Left ventricle myocardium inferior (tissue), 1 donor: ENCODE measurements at regions not wholly inside any gene's neighbourhood (a gene's known extent, or its start where the extent isn't known, plus 50 kb on each side); places are given as distances from the start of the nearest gene placed in this dataset.

Experiments used
- DNase-seq: peaks from one replicate; pipeline ENCODE4 v3.0.0-alpha.2; 2020
- H3K27ac ChIP-seq: fragments of 200-600 bp; replicated peaks from 2 replicates; pipeline ENCODE4 v1.8.0; 2021
- H3K27me3 ChIP-seq: fragments of 200-600 bp; 2 replicates; pipeline ENCODE4 v1.8.0; 2021; ENCODE audit warnings: low read depth
- H3K36me3 ChIP-seq: fragments of 200-600 bp; 2 replicates; pipeline ENCODE4 v1.8.0; 2021
- H3K4me1 ChIP-seq: fragments of 200-600 bp; 2 replicates; pipeline ENCODE4 v1.8.0; 2021
- H3K4me3 ChIP-seq: fragments of 200-600 bp; 2 replicates; pipeline ENCODE4 v1.8.0; 2021; ENCODE audit warnings: mild to moderate bottlenecking, moderate library complexity
- H3K9me3 ChIP-seq: fragments of 200-600 bp; replicated peaks from 2 replicates; pipeline ENCODE4 v1.8.0; 2021
- intact Hi-C: fragments of 100-400 bp; cut with micrococcal nuclease; formaldehyde crosslinking; loops from one replicate; pipeline ENCODE4 v1.11.0; 2022
- TF ChIP-seq, protein P1 (sequence below): fragments of 200-600 bp; IDR thresholded peaks from 2 replicates; pipeline ENCODE4 v1.8.0; 2021; ENCODE audit warnings: antibody characterized with exemption, mild to moderate bottlenecking, borderline replicate concordance
- donor health status: DM: no; HTN: yes; CAD: no; lungs with severe emphysema.

DNA sequence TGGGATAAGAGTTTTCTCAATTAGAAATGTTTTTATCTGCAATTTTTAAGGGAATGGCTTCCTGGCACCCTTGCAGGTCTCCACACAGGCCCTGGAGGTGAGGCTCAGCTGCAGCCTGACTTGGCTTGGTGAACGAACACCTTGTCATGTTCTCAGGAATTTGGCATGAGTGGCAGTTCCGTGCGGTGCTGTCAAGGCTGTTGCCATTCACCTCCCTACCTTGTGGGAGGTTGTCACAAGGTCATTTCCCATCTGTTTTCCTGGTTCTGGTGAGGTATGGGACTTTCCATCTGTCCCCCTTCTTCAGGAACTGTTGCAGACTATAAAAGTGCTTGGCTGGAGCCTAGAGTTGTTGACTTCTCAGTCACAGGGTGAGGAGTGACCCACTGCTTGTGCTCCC lies 82.9 kb downstream of the ELOVL4 start:
- TF ChIP-seq, protein P1, sequence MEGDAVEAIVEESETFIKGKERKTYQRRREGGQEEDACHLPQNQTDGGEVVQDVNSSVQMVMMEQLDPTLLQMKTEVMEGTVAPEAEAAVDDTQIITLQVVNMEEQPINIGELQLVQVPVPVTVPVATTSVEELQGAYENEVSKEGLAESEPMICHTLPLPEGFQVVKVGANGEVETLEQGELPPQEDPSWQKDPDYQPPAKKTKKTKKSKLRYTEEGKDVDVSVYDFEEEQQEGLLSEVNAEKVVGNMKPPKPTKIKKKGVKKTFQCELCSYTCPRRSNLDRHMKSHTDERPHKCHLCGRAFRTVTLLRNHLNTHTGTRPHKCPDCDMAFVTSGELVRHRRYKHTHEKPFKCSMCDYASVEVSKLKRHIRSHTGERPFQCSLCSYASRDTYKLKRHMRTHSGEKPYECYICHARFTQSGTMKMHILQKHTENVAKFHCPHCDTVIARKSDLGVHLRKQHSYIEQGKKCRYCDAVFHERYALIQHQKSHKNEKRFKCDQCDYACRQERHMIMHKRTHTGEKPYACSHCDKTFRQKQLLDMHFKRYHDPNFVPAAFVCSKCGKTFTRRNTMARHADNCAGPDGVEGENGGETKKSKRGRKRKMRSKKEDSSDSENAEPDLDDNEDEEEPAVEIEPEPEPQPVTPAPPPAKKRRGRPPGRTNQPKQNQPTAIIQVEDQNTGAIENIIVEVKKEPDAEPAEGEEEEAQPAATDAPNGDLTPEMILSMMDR: no peak
- DNase-seq: no peak
- Histone ChIP-seq H3K9me3 (no peaks in the 10 kb centered on the region), H3K27ac (no peak overlapping the region), H3K27me3 (peaks cover 6% of the 10 kb centered on the region), H3K4me1 (peaks cover 9% of the 10 kb centered on the region), H3K36me3 (no peaks in the 10 kb centered on the region), H3K4me3 (no peak overlapping the region)
- intact Hi-C loops: no loop called here

DNA sequence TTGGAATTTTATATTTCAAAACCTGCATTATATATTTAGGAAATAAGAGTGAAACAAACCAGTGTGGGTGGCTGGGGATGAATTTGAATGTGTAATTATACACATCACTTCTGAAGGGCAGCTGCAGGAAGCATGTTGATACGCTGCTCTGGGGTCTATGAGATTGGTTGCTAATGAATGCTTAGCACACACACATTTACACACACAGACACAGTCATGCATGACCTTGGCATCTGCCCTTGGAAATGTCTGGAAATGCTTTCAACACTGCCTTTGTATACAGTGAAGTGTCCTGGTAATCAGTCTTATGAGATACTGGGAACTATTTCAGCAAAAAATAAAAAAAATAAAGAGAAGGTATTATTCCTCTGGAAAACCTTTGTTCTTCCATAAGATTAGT lies 83.4 kb downstream of the ELOVL4 start:
- TF ChIP-seq, protein P1: no peak
- peaks cover 6% of the 10 kb centered on the region for H3K27me3 ChIP-seq
- H3K27ac ChIP-seq: no peak overlapping the region
- H3K36me3 ChIP-seq: no peaks in the 10 kb centered on the region
- intact Hi-C loops: no loop called here
- H3K9me3 ChIP-seq: no peaks in the 10 kb centered on the region
- no peak overlapping the region for H3K4me3 ChIP-seq
- no peak for DNase-seq
- H3K4me1 ChIP-seq: peaks cover 7% of the 10 kb centered on the region

DNA sequence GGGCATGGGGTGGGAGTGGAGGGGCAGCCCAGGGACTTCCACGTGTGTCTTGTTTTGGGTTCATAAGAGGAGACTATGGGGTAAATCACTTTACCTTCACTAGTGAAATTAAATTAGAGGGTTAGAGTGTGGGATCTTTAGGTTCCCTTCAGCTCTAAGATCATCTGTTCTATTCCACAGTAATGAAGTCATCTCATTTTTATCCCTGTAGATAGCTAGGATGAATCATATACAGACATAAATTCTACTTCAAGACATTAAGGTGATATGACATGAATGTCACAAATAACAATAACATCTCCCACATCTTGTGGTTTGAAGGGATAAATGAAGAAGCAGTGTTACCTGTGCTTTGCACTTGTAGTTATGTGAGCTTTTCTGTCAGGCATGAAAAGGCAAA lies 83.8 kb downstream of the ELOVL4 start:
- DNase-seq: no peak
- no peaks in the 10 kb centered on the region for H3K9me3 ChIP-seq
- no peak overlapping the region for H3K27ac ChIP-seq
- H3K36me3 ChIP-seq: no peaks in the 10 kb centered on the region
- H3K4me3 ChIP-seq: no peak overlapping the region
- peaks cover 6% of the 10 kb centered on the region for H3K27me3 ChIP-seq
- TF ChIP-seq, protein P1: no peak
- intact Hi-C loops: no loop called here
- H3K4me1 ChIP-seq: peaks cover 7% of the 10 kb centered on the region

DNA sequence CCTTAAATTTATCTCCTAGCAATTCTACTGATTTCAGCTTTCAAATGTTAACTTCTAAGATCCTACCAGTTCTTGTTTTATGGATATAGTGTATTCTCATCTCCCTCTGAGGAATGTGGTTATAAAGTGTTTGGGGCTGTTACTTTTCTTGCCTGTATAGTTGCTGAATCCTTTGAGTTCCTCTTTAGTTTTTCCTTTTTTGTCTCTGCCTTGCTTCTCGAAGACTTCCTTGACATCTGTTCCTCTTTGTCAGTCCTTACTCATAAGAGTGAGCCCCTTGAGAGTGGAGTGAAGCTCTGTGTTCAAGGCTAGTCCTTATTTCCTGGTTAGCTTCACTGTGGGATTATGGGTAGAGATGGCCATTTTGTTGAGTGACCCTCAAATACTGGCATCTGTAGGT lies 84.6 kb downstream of the ELOVL4 start:
- no peak for DNase-seq
- TF ChIP-seq, protein P1: no peak
- intact Hi-C loops: no loop called here
- H3K9me3 ChIP-seq: no peaks in the 10 kb centered on the region
- H3K27ac ChIP-seq: no peak overlapping the region
- no peak overlapping the region for H3K4me3 ChIP-seq
- H3K27me3 ChIP-seq: peaks cover 3% of the 10 kb centered on the region
- H3K4me1 ChIP-seq: no peaks in the 10 kb centered on the region
- H3K36me3 ChIP-seq: no peaks in the 10 kb centered on the region

DNA sequence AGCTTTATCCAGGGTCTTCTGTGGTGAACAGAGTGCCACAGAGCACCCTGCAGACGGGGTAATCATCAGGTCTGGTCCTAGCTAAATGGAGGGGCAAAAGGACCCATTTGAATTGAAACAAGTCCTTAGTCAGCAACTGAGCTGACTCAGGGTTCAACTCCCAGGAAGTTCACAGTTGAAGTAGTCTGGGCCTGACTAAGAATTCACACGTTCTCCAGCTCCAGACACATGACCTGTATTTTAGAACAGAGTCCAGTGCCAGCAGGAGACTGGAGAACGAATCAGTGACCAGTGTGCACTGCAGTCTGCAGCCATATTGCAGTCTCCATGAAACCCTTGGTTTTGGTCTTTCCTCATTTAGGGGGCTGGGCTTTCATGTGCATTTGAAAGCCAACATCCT lies 85.2 kb downstream of the ELOVL4 start:
- H3K4me3 ChIP-seq: no peak overlapping the region
- intact Hi-C loops: no loop called here
- H3K4me1 ChIP-seq: no peaks in the 10 kb centered on the region
- no peak overlapping the region for H3K27ac ChIP-seq
- DNase-seq: no peak
- no peaks in the 10 kb centered on the region for H3K9me3 ChIP-seq
- H3K27me3 ChIP-seq: no peaks in the 10 kb centered on the region
- no peaks in the 10 kb centered on the region for H3K36me3 ChIP-seq
- TF ChIP-seq, protein P1: no peak

DNA sequence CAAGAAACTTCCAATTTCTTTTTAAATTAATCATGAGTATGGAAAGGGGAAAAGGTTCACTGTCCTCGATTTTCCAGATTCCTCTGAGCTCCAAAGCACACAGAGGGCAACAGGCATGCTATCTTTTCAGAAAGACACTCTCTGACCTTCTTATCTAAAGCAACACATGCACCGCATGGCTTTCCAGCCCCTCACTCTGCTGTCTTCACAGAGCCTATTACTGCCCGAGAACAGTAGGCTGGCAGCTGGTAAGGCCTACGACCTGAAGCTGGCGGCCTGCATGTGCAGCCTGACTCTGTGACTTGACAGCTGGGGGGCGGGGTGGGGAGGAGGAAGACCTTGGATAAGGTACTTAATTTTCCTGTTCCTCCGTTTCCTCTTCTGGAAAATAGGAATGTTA lies 86.3 kb downstream of the ELOVL4 start:
- Histone ChIP-seq H3K36me3 (no peaks in the 10 kb centered on the region), H3K4me1 (no peaks in the 10 kb centered on the region), H3K9me3 (no peaks in the 10 kb centered on the region), H3K4me3 (no peak overlapping the region), H3K27me3 (no peaks in the 10 kb centered on the region), H3K27ac (no peak overlapping the region)
- intact Hi-C loops: no loop called here
- TF ChIP-seq, protein P1: no peak
- DNase-seq: no peak
